Naive thymus-derived CD8-positive, alpha-beta T cell (primary cell): ENCODE measurements at regions not wholly inside any gene's neighbourhood (a gene's known extent, or its start where the extent isn't known, plus 50 kb on each side); places are given as distances from the start of the nearest gene placed in this dataset.
"Not testable (repeated sequence)": the region's sequence is repeated elsewhere in the genome, so short reads cannot be mapped to it uniquely, and the experiment has no call there.

Experiments used
- ATAC-seq, 2 donors: fragments of 150-1000 bp; cut with Tn5 transposase in 1 of 2; sonication (Bioruptor Pico), chemical (Tn5 transposase) in 1 of 2; 1 replicate in 1 of 2; 2 replicates in 1 of 2; pipeline ENCODE4 v1.10.0; 2021; ENCODE audit warnings: mild to moderate bottlenecking in 2 of 2, moderate library complexity in 2 of 2
- POLR2A ChIA-PET: fragments of 350-600 bp; sonication (Branson Sonifier 250); formaldehyde crosslinking; loops from one replicate; lab custom pipeline; 2021; ENCODE audit warnings: antibody characterized with exemption; lab: Charles Lee
- DNase-seq, 10 donors: peaks; one replicate each; pipeline versions ENCODE4 v3.0.0 to v3.0.0-alpha.2; 2020 to 2022
- H3K27ac Mint-ChIP-seq, 10 donors: one replicate each; pipeline ENCODE4 v1.8.0; 2020 to 2022; ENCODE audit warnings: mild to moderate bottlenecking in 10 of 10, mixed read lengths in 10 of 10, moderate library complexity in 4 of 10, inconsistent platforms in 1 of 10
- H3K27me3 Mint-ChIP-seq, 5 donors: one replicate each; pipeline ENCODE4 v1.8.0; 2021 to 2022; ENCODE audit warnings: mixed read lengths in 5 of 5
- H3K36me3 Mint-ChIP-seq, 3 donors: one replicate each; pipeline ENCODE4 v1.8.0; 2020 to 2022; ENCODE audit warnings: mixed read lengths in 3 of 3, mild to moderate bottlenecking in 2 of 3, inconsistent platforms in 1 of 3
- H3K4me1 Mint-ChIP-seq, 4 donors: one replicate each; pipeline ENCODE4 v1.8.0; 2021 to 2022; ENCODE audit warnings: mixed read lengths in 4 of 4
- H3K4me3 Mint-ChIP-seq, 10 donors: one replicate each; pipeline ENCODE4 v1.8.0; 2020 to 2022; ENCODE audit warnings: mild to moderate bottlenecking in 10 of 10, mixed read lengths in 10 of 10, moderate library complexity in 6 of 10, inconsistent platforms in 1 of 10
- H3K9me3 Mint-ChIP-seq, 9 donors: one replicate each; pipeline ENCODE4 v1.8.0; 2020 to 2022; ENCODE audit warnings: mixed read lengths in 9 of 9, mild to moderate bottlenecking in 3 of 9, inconsistent platforms in 1 of 9, moderate library complexity in 1 of 9

GRCh38 chr1:170789063-170789462, 125.1 kb downstream of the PRRX1 start:
- H3K9me3 Mint-ChIP-seq: peaks cover 0 to 7% (median 1%) of the 10 kb centered on the region in 9 donors
- H3K4me3 Mint-ChIP-seq: no peak overlapping the region
- DNase-seq (no peak), ATAC-seq (no peak)
- H3K27me3 Mint-ChIP-seq: peaks cover 6 to 23% (median 9%) of the 10 kb centered on the region in 5 donors
- POLR2A ChIA-PET: no interaction called here
- no peak overlapping the region for H3K27ac Mint-ChIP-seq
- H3K4me1 Mint-ChIP-seq: no peaks in the 10 kb centered on the region
- H3K36me3 Mint-ChIP-seq: peaks cover 0 to under 1% (median 0%) of the 10 kb centered on the region in 3 donors

- peaks cover 0 to 4% (median 0%) of the 10 kb centered on the region in 9 donors for H3K9me3 Mint-ChIP-seq
- H3K27me3 Mint-ChIP-seq: peaks cover 6 to 25% (median 9%) of the 10 kb centered on the region in 5 donors
- ATAC-seq: no peak
- no peaks in the 10 kb centered on the region for H3K36me3 Mint-ChIP-seq
- DNase-seq: no peak
- no peak overlapping the region for H3K4me3 Mint-ChIP-seq
- POLR2A ChIA-PET: no interaction called here
- H3K4me1 Mint-ChIP-seq: no peaks in the 10 kb centered on the region
- H3K27ac Mint-ChIP-seq: no peak overlapping the region
Measured at GRCh38 chr1:170790175-170790574, 126.2 kb downstream of the PRRX1 start.

DNA sequence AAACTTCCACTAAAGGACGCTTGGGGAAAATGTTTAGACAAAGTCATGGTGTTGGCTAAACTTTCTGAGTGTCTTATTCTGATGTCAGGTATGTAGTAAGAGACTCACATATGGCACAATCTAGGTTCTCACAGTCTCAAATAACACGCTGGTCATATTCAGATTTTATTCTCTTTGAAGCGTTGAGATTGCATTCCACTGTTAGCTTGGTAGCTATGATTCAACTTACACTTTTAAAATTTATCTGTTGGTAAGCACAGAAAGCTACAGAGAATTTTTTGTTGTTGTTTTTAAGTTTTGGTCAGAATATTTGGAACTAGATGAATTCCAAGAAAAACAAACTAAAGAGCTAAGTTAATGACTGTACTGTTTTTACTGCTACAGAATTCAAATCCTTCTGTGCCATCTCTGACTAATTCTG, 126.7 kb downstream of the PRRX1 start:
- no peak for ATAC-seq
- Mint-ChIP-seq H3K9me3 (peaks cover 0 to 4% (median 0%) of the 10 kb centered on the region in 9 donors), H3K36me3 (no peaks in the 10 kb centered on the region), H3K27me3 (peaks cover 6 to 24% (median 9%) of the 10 kb centered on the region in 5 donors), H3K4me1 (no peaks in the 10 kb centered on the region), H3K27ac (no peak overlapping the region), H3K4me3 (no peak overlapping the region)
- no peak for DNase-seq
- POLR2A ChIA-PET: no interaction called here

DNA sequence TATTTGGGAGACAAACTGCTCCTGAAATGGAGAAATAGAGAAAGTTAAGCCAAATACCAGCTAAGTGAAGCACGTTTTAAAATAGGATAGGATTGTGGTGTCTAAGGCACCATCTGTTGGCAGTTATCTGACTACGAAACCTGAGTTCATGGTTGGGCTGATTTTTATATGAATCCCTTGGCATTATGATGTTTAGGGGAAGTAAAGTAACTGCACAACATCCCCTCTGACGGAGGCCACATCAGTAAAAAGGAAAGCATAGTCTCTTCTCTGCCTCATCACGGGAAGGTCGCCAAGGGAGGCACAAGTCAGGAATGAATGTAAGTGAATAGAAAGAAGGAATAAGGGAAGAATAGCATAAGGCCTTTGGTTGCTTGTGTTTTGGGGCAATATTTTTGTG, 128.0 kb downstream of the PRRX1 start:
- H3K36me3 Mint-ChIP-seq: no peaks in the 10 kb centered on the region
- H3K4me1 Mint-ChIP-seq: no peaks in the 10 kb centered on the region
- H3K27ac Mint-ChIP-seq: no peak overlapping the region
- no peak for DNase-seq
- H3K9me3 Mint-ChIP-seq: peaks cover 0 to under 1% (median 0%) of the 10 kb centered on the region in 9 donors
- POLR2A ChIA-PET: no interaction called here
- H3K27me3 Mint-ChIP-seq: peaks cover 4 to 17% (median 10%) of the 10 kb centered on the region in 5 donors
- no peak overlapping the region for H3K4me3 Mint-ChIP-seq
- no peak for ATAC-seq

- no peak for DNase-seq
- no peak for ATAC-seq
- no peaks in the 10 kb centered on the region for H3K4me1 Mint-ChIP-seq
- H3K36me3 Mint-ChIP-seq: no peaks in the 10 kb centered on the region
- peaks cover 4 to 13% (median 9%) of the 10 kb centered on the region in 5 donors for H3K27me3 Mint-ChIP-seq
- no peak overlapping the region for H3K27ac Mint-ChIP-seq
- POLR2A ChIA-PET: no interaction called here
- no peaks in the 10 kb centered on the region for H3K9me3 Mint-ChIP-seq
- no peak overlapping the region for H3K4me3 Mint-ChIP-seq
Measured at GRCh38 chr1:170800265-170800664, 135.1 kb upstream of the MROH9 start.

GRCh38 chr1:170800812-170801211, 134.5 kb upstream of the MROH9 start:
- no peak overlapping the region for H3K27ac Mint-ChIP-seq
- H3K4me1 Mint-ChIP-seq: no peaks in the 10 kb centered on the region

GRCh38 chr1:170803711-170804110, 131.6 kb upstream of the MROH9 start:
- Mint-ChIP-seq H3K4me3 (no peak overlapping the region), H3K36me3 (no peaks in the 10 kb centered on the region), H3K9me3 (no peaks in the 10 kb centered on the region), H3K27ac (no peak overlapping the region), H3K27me3 (peaks cover 4 to 24% (median 5%) of the 10 kb centered on the region in 5 donors), H3K4me1 (no peaks in the 10 kb centered on the region)
- POLR2A ChIA-PET: no interaction called here
- no peak for ATAC-seq
- no peak for DNase-seq

More at GRCh38 chr1:170800812-170801211, 134.5 kb upstream of the MROH9 start:
- ATAC-seq (no peak), DNase-seq (no peak)
- no peaks in the 10 kb centered on the region for H3K36me3 Mint-ChIP-seq
- H3K9me3 Mint-ChIP-seq: no peaks in the 10 kb centered on the region
- POLR2A ChIA-PET: no interaction called here
- peaks cover 4 to 13% (median 9%) of the 10 kb centered on the region in 5 donors for H3K27me3 Mint-ChIP-seq
- no peak overlapping the region for H3K4me3 Mint-ChIP-seq

DNA sequence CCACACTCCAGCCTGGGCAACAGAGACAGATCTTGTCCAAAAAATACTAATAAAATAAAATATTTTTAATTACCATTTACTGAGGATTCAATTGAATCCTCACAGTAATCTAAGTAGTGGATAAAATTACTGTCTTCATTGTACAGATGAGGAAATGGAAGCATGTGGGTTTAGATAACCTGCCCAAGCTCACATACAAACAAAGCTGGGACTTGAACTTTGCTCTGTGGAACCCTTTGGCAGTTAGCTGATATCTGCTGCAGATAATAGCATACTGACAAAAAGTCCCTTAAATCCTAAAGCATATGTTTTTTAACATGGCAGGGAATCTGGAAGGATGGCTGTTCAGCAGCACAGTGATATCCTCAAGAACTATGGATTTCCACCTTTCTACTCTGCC, 130.9 kb upstream of the MROH9 start:
- DNase-seq (no peak), ATAC-seq (no peak)
- Mint-ChIP-seq H3K36me3 (no peaks in the 10 kb centered on the region), H3K27ac (no peak overlapping the region), H3K4me1 (no peaks in the 10 kb centered on the region), H3K27me3 (peaks cover 4 to 24% (median 8%) of the 10 kb centered on the region in 5 donors), H3K9me3 (peaks cover 0 to 2% (median 0%) of the 10 kb centered on the region in 9 donors), H3K4me3 (no peak overlapping the region)
- POLR2A ChIA-PET: no interaction called here

DNA sequence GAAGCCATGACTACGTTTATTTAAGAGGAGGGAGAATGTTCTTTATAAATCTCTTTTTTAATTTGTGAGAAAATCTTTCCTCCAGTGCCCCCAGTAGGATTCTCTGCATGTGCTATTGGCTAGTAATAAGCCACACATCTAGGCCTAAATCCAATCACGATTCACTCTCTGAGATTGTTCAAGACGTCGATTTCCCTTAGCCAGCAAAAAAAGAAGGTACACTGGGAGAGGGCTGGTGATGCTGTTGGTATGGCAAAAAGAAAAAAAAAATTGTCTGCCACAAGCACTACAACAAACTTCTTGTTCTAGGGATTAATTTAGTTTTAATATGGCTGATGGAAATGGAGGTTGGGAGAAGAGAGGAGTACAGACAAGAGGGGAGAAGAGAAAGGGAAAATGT, 130.5 kb upstream of the MROH9 start:
- Mint-ChIP-seq H3K4me3 (no peak overlapping the region), H3K27ac (no peak overlapping the region), H3K27me3 (peaks cover 4 to 24% (median 9%) of the 10 kb centered on the region in 5 donors), H3K9me3 (peaks cover 0 to 2% (median 0%) of the 10 kb centered on the region in 9 donors), H3K36me3 (no peaks in the 10 kb centered on the region), H3K4me1 (no peaks in the 10 kb centered on the region)
- POLR2A ChIA-PET: no interaction called here
- ATAC-seq: no peak
- DNase-seq: no peak

GRCh38 chr1:170806961-170807360, 128.4 kb upstream of the MROH9 start:
- Mint-ChIP-seq H3K27ac (no peak overlapping the region), H3K36me3 (peaks cover 0 to 1% (median 0%) of the 10 kb centered on the region in 3 donors), H3K4me1 (no peaks in the 10 kb centered on the region), H3K4me3 (no peak overlapping the region), H3K9me3 (peaks cover 0 to 6% (median 0%) of the 10 kb centered on the region in 9 donors), H3K27me3 (peaks cover 5 to 33% (median 16%) of the 10 kb centered on the region in 5 donors)
- POLR2A ChIA-PET: no interaction called here
- ATAC-seq: no peak
- no peak for DNase-seq

DNA sequence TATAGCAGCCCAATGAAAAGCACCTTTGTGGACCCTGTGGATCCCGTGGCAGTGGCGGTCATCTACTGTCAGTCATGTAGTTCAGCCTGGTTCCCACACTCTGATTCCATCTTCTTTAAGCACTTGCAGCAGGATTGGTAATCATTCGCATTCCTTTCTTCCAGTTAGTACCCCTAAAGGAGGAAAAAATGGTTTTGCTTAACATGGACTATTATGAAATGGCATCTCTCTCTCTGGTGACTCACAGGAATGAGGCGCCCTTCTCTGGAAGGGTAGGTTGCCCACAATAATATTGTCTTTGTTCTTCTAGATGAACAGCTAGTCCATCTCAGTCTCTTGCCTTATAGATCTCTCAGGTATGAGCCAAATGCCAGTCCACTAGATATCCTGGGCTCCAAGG, 127.9 kb upstream of the MROH9 start:
- Mint-ChIP-seq H3K27ac (no peak overlapping the region), H3K27me3 (peaks cover 5 to 37% (median 16%) of the 10 kb centered on the region in 5 donors), H3K36me3 (peaks cover 0 to 4% (median 0%) of the 10 kb centered on the region in 3 donors), H3K4me3 (no peak overlapping the region), H3K4me1 (no peaks in the 10 kb centered on the region), H3K9me3 (peaks cover 0 to 11% (median 0%) of the 10 kb centered on the region in 9 donors)
- no peak for ATAC-seq
- POLR2A ChIA-PET: no interaction called here
- DNase-seq: no peak

DNA sequence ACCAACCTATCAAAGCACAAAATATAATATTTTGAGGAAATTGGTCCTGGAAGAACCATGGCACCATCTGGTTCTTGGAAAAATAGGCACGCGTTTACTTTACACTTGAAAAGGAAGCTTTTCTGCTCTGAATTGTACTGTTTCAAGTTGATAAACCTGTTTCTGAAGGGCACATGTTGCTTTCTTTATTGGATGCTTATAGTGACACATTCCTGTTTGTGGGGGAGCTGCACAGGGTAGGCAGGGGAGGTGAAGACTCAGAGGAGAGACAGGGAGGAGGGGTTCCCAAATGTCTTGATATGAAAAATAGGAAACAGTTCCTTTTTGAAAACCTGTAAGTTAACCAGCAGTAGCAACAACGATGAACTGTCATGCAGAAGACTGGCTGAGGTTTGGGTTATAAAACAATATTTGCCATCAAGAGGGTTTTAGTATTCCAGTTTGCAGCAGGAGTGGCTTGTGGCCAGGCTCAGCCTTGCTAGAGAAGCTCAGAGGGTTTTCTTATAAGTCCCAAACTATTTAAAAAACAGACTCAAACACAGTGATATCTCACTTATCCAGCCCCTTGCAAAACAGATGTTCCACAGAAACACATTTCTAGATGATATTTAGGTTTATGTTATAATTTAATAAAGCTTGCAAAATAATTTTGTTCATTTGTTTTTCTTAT, 127.0 kb upstream of the MROH9 start:
- DNase-seq (no peak), ATAC-seq (no peak)
- Mint-ChIP-seq H3K36me3 (peaks cover 0 to 4% (median 0%) of the 10 kb centered on the region in 3 donors), H3K4me3 (no peak overlapping the region), H3K4me1 (no peaks in the 10 kb centered on the region), H3K27me3 (peaks cover 7 to 38% (median 16%) of the 10 kb centered on the region in 5 donors), H3K9me3 (peaks cover 0 to 20% (median 0%) of the 10 kb centered on the region in 9 donors), H3K27ac (no peak overlapping the region)
- POLR2A ChIA-PET: no interaction called here

DNA sequence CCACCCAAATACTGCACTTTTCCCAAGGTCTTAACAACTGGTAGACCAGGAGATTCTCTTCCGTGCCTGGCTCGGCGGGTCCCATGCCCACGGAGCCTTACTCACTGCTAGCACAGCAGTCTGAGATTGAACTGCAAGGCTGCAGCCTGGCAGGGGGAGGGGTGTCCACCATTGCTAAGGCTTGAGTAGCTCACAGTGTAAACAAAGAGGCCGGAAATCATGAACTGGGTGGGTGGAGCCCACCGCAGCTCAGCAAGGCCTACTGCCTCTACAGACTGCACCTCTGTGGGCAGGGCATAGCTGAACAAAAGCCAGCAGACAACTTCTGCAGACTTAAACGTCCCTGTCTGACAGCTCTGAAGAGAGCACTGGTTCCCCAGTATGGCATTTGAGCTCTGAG, 124.3 kb upstream of the MROH9 start:
- DNase-seq, H3K36me3 Mint-ChIP-seq, H3K4me3 Mint-ChIP-seq, POLR2A ChIA-PET, ATAC-seq, H3K4me1 Mint-ChIP-seq, H3K27ac Mint-ChIP-seq: not testable (repeated sequence)
- Mint-ChIP-seq H3K27me3 (peaks cover 8 to 31% (median 17%) of the 10 kb centered on the region in 5 donors), H3K9me3 (peaks cover 0 to 24% (median 4%) of the 10 kb centered on the region in 9 donors)
